Naive thymus-derived CD4-positive, alpha-beta T cell (primary cell): ENCODE measurements at regions not wholly inside any gene's neighbourhood (a gene's known extent, or its start where the extent isn't known, plus 50 kb on each side); places are given as distances from the start of the nearest gene placed in this dataset.
"Not testable (repeated sequence)": the region's sequence is repeated elsewhere in the genome, so short reads cannot be mapped to it uniquely, and the experiment has no call there.

Experiments used
- ATAC-seq: fragments of 150-1000 bp; cut with Tn5 transposase; 2 replicates; pipeline ENCODE4 v1.10.0; 2021; ENCODE audit warnings: mild to moderate bottlenecking, moderate library complexity
- CTCF ChIA-PET: fragments of 350-600 bp; sonication (Branson Sonifier 250); formaldehyde crosslinking; loops from one replicate; lab custom pipeline; 2021; ENCODE audit warnings: antibody characterized with exemption; lab: Charles Lee
- POLR2A ChIA-PET: fragments of 350-600 bp; sonication (Branson Sonifier 250); formaldehyde crosslinking; loops from one replicate; lab custom pipeline; 2021; ENCODE audit warnings: antibody characterized with exemption, inconsistent platforms; lab: Charles Lee
- DNase-seq, 9 donors: peaks; one replicate each; pipeline versions ENCODE4 v3.0.0 to v3.0.0-alpha.2; 2020 to 2022; ENCODE audit warnings: mixed read lengths in 1 of 9
- H3K27ac ChIP-seq: one replicate; pipeline ENCODE4 v1.7.0; 2013; ENCODE audit warnings: mild to moderate bottlenecking, low read depth, low read length, moderate library complexity
- H3K27me3 ChIP-seq, 2 donors: one replicate each; pipeline ENCODE4 v1.7.0; 2013; ENCODE audit warnings: low read length in 2 of 2, mild to moderate bottlenecking in 2 of 2, moderate library complexity in 2 of 2; ENCODE audit not compliant: control insufficient read depth in 2 of 2, insufficient read depth in 2 of 2
- H3K36me3 ChIP-seq, 3 experiments: 1 replicate in 2 of 3; 2 replicates in 1 of 3; pipeline ENCODE4 v1.7.0; 2013; ENCODE audit warnings: low read length in 3 of 3, mild to moderate bottlenecking in 3 of 3, moderate library complexity in 1 of 3; ENCODE audit not compliant: insufficient read depth in 3 of 3, control insufficient read depth in 2 of 3
- H3K4me1 ChIP-seq, 2 donors: one replicate each; pipeline ENCODE4 v1.7.0; 2013; ENCODE audit warnings: low read length in 2 of 2, mild to moderate bottlenecking in 2 of 2, moderate library complexity in 1 of 2; ENCODE audit not compliant: control insufficient read depth in 2 of 2, insufficient read depth in 2 of 2
- H3K4me3 ChIP-seq: 2 replicates; pipeline ENCODE4 v1.7.0; 2013; ENCODE audit warnings: mild to moderate bottlenecking, low read length
- H3K9me3 ChIP-seq, 3 experiments: 1 replicate in 2 of 3; 2 replicates in 1 of 3; pipeline ENCODE4 v1.7.0; 2013; ENCODE audit warnings: low read length in 3 of 3; ENCODE audit not compliant: control insufficient read depth in 2 of 3
- H3K27ac Mint-ChIP-seq, 9 donors: one replicate each; pipeline ENCODE4 v1.8.0; 2020 to 2022; ENCODE audit warnings: mixed read lengths in 9 of 9, mild to moderate bottlenecking in 8 of 9, moderate library complexity in 5 of 9, inconsistent platforms in 2 of 9
- H3K27me3 Mint-ChIP-seq, 5 donors: one replicate each; pipeline ENCODE4 v1.8.0; 2021 to 2022; ENCODE audit warnings: mixed read lengths in 5 of 5, mild to moderate bottlenecking in 1 of 5
- H3K36me3 Mint-ChIP-seq, 5 donors: one replicate each; pipeline ENCODE4 v1.8.0; 2020 to 2022; ENCODE audit warnings: mixed read lengths in 5 of 5, mild to moderate bottlenecking in 3 of 5, inconsistent platforms in 1 of 5
- H3K4me1 Mint-ChIP-seq, 7 donors: one replicate each; pipeline ENCODE4 v1.8.0; 2020 to 2022; ENCODE audit warnings: mixed read lengths in 7 of 7, mild to moderate bottlenecking in 3 of 7, inconsistent platforms in 1 of 7
- H3K4me3 Mint-ChIP-seq, 10 donors: one replicate each; pipeline ENCODE4 v1.8.0; 2020 to 2022; ENCODE audit warnings: mild to moderate bottlenecking in 10 of 10, mixed read lengths in 10 of 10, moderate library complexity in 6 of 10, inconsistent platforms in 2 of 10
- H3K9me3 Mint-ChIP-seq, 11 donors: one replicate each; pipeline ENCODE4 v1.8.0; 2020 to 2022; ENCODE audit warnings: mixed read lengths in 11 of 11, mild to moderate bottlenecking in 4 of 11, inconsistent platforms in 1 of 11, moderate library complexity in 1 of 11
- intact Hi-C, 2 donors: fragments of 100-400 bp; cut with micrococcal nuclease; formaldehyde crosslinking; loops; one replicate each; pipeline ENCODE4 v1.15.1; 2023

DNA sequence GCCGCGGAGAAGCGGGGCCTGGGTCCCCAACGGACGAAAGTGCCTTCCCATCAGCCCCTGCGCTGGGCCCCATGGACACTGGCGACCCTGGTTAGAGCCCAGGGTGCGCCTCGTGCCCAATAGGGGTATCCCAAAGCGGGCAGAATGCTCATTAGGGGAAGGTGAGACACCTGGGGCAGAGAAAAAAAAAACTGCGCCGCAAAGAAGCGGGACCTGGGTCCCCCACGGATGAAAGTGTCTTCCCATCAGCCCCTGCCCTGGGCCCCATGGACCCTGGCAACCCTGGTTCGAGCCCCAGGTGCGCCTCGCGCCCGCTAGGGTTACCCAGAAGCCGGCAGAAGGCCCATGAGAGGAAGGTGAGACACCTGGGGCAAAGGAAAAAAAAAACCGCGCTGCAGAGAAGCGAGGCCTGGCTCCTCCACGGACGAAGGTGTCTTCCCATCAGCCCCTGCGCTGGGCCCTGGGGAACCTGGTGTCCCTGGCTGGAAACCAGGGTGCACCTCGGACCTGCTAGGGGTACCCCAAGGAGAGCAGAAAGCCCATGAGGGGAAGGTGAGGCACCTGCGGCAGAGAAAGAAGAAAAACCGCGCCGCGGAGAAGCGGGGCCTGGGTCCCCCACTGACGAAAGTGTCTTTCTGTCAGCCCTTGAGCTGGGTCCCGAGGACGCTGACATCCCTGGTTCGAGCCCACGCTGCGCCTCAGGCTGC, 398.4 kb upstream of the TPTE start:
- H3K27ac Mint-ChIP-seq, POLR2A ChIA-PET, H3K4me1 Mint-ChIP-seq, intact Hi-C loops, H3K9me3 Mint-ChIP-seq, H3K4me3 ChIP-seq, H3K27me3 ChIP-seq, CTCF ChIA-PET, H3K36me3 ChIP-seq, H3K9me3 ChIP-seq, H3K27ac ChIP-seq, H3K27me3 Mint-ChIP-seq, H3K4me1 ChIP-seq, H3K4me3 Mint-ChIP-seq, ATAC-seq, H3K36me3 Mint-ChIP-seq: not testable (repeated sequence)
- DNase-seq = peak in 4 of 9 donors; percentile 10 to 32 (median 20)

- H3K27ac Mint-ChIP-seq, ATAC-seq, CTCF ChIA-PET, H3K9me3 ChIP-seq, H3K9me3 Mint-ChIP-seq, H3K4me1 ChIP-seq, H3K27me3 Mint-ChIP-seq, H3K4me1 Mint-ChIP-seq, H3K36me3 ChIP-seq, DNase-seq, H3K27me3 ChIP-seq, H3K4me3 ChIP-seq, intact Hi-C loops, H3K4me3 Mint-ChIP-seq, H3K27ac ChIP-seq, POLR2A ChIA-PET, H3K36me3 Mint-ChIP-seq: not testable (repeated sequence)
Observed at GRCh38 chr21:10123508-10123885, 397.9 kb upstream of the TPTE start.

- H3K4me3 ChIP-seq, H3K4me1 ChIP-seq, ATAC-seq, H3K4me3 Mint-ChIP-seq, H3K27ac ChIP-seq, H3K9me3 ChIP-seq, POLR2A ChIA-PET, intact Hi-C loops, H3K9me3 Mint-ChIP-seq, H3K4me1 Mint-ChIP-seq, CTCF ChIA-PET, H3K36me3 ChIP-seq, DNase-seq, H3K36me3 Mint-ChIP-seq, H3K27me3 Mint-ChIP-seq, H3K27me3 ChIP-seq, H3K27ac Mint-ChIP-seq: not testable (repeated sequence)
Observed at GRCh38 chr21:10125616-10126015, 395.8 kb upstream of the TPTE start.

DNA sequence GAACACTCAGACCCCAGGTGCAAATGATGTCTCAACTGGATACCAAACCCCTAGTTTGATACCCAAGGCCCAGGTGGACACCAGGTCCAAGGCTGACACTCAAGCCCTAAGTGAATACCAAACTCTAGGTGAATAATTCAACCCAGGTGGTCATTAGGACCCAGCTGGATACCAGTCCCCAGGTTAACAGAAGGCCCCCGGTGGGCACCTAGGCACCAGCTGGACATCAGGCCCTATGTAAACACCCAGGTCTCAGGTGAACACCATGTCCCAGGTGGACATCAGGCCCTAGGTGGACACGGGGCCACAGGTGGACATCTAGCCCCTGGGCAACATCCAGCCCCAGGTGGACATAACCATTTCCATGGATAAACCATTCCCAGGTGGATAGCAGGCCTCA, 387.3 kb upstream of the TPTE start:
- H3K9me3 Mint-ChIP-seq, H3K4me1 ChIP-seq, H3K9me3 ChIP-seq, H3K36me3 Mint-ChIP-seq, H3K27ac ChIP-seq, CTCF ChIA-PET, H3K27me3 ChIP-seq, H3K4me3 ChIP-seq, intact Hi-C loops, POLR2A ChIA-PET, H3K27me3 Mint-ChIP-seq, H3K4me1 Mint-ChIP-seq, ATAC-seq, H3K36me3 ChIP-seq, DNase-seq, H3K4me3 Mint-ChIP-seq, H3K27ac Mint-ChIP-seq: not testable (repeated sequence)

DNA sequence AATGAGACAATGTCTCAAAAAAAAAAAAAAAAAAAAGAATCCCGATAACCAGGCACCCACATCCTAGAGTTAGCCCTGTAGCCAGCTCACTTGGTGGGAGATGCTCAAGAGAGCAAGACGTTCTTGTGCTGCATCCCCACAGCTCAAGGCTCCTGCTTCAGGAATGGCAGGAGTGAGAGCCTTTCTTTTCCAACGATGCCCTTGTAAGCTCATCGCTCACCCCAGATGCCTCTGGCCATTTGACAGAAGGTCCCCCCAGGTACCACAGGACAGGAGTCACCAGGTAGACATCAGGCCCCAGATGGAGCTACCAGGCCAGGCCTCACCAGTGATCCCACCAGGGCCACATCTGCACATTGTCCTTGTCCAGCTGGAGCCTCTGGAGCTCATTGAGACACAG, 385.5 kb upstream of the TPTE start:
- H3K4me3 ChIP-seq, ATAC-seq, H3K4me1 Mint-ChIP-seq, POLR2A ChIA-PET, CTCF ChIA-PET, H3K4me3 Mint-ChIP-seq, H3K36me3 ChIP-seq, H3K36me3 Mint-ChIP-seq, H3K4me1 ChIP-seq, H3K9me3 ChIP-seq, H3K27me3 Mint-ChIP-seq, H3K27me3 ChIP-seq, H3K27ac ChIP-seq, intact Hi-C loops, H3K9me3 Mint-ChIP-seq, H3K27ac Mint-ChIP-seq, DNase-seq: not testable (repeated sequence)

DNA sequence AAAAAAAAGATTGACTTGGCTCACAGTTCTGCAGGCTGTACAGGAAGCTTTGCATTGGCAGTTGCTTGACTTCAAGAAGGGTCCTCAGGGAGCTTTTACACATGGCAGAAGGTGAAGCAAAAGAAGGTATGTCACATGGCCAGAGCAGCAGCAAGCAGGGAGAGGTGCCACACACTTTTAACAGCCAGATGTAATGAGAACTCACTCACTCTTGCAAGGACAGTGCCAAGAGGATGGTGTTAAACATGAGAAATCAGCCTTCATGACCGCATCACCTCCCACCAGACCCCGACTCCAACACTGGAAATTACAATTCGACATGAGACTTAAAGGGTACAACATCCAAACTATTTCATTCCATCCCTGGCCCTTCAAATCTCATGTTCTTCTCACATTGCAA, 367.2 kb upstream of the TPTE start:
- ATAC-seq, DNase-seq, CTCF ChIA-PET, H3K27me3 ChIP-seq, H3K27me3 Mint-ChIP-seq, H3K4me1 Mint-ChIP-seq, H3K4me3 Mint-ChIP-seq, H3K9me3 ChIP-seq, H3K36me3 ChIP-seq, H3K4me3 ChIP-seq, POLR2A ChIA-PET, H3K4me1 ChIP-seq, H3K9me3 Mint-ChIP-seq, intact Hi-C loops, H3K27ac ChIP-seq, H3K36me3 Mint-ChIP-seq, H3K27ac Mint-ChIP-seq: not testable (repeated sequence)
